GM23338 (cell line): ENCODE measurements at regions not wholly inside any gene's neighbourhood (a gene's known extent, or its start where the extent isn't known, plus 50 kb on each side); places are given as distances from the start of the nearest gene placed in this dataset.

Experiments used
- CREB1 ChIP-seq: fragments of 250-450 bp; sonication (Bioruptor Pico); IDR thresholded peaks from 2 replicates; pipeline ENCODE4 v1.5.0; 2020; ENCODE audit warnings: low read depth, mild to moderate bottlenecking, moderate library complexity
- EZH2 ChIP-seq: fragments of 200-600 bp; sonication (generic); IDR thresholded peaks from one replicate; pipeline ENCODE4 v1.8.0; 2017; ENCODE audit warnings: antibody characterized with exemption, mild to moderate bottlenecking, low read depth; ENCODE audit not compliant: unreplicated experiment
- EZH2phosphoT487 ChIP-seq: fragments of 200-600 bp; sonication (generic); IDR thresholded peaks from one replicate; pipeline ENCODE4 v1.8.1; 2018; ENCODE audit warnings: antibody characterized with exemption; ENCODE audit not compliant: unreplicated experiment
- NANOG ChIP-seq: IDR thresholded peaks from 2 replicates; pipeline ENCODE4 v1.6.1; 2016; ENCODE audit warnings: antibody characterized with exemption, borderline replicate concordance
- POLR2AphosphoS5 ChIP-seq: IDR thresholded peaks from 2 replicates; pipeline ENCODE4 v1.6.1; 2016; ENCODE audit warnings: antibody characterized with exemption, low read depth
- STAT1 ChIP-seq: IDR thresholded peaks from one replicate; pipeline ENCODE4 v1.6.1; 2016; ENCODE audit warnings: antibody characterized with exemption; ENCODE audit not compliant: unreplicated experiment
- ZNF114 ChIP-seq: fragments of 250-450 bp; sonication (Bioruptor Pico); IDR thresholded peaks from 2 replicates; pipeline ENCODE4 v1.5.0; 2020; ENCODE audit warnings: mild to moderate bottlenecking, moderate library complexity
- ZNF331 ChIP-seq: fragments of 250-450 bp; sonication (Bioruptor Pico); IDR thresholded peaks from 2 replicates; pipeline ENCODE4 v1.5.0; 2020; ENCODE audit warnings: low read depth, mild to moderate bottlenecking, moderate library complexity
- TF ChIP-seq, protein P1 (sequence below), 2 experiments: fragments of 200-600 bp in 1 of 2; sonication (generic) in 1 of 2; conservative IDR thresholded peaks; 2 replicates each; pipeline versions ENCODE4 v1.5.1 to v1.6.1; 2016 to 2017; ENCODE audit warnings: antibody characterized with exemption in 2 of 2, low read depth in 2 of 2, mild to moderate bottlenecking in 2 of 2, moderate library complexity in 1 of 2
- TF ChIP-seq, protein P2 (sequence below): IDR thresholded peaks from one replicate; pipeline ENCODE4 v1.6.1; 2018; ENCODE audit warnings: antibody characterized with exemption; ENCODE audit not compliant: unreplicated experiment

DNA sequence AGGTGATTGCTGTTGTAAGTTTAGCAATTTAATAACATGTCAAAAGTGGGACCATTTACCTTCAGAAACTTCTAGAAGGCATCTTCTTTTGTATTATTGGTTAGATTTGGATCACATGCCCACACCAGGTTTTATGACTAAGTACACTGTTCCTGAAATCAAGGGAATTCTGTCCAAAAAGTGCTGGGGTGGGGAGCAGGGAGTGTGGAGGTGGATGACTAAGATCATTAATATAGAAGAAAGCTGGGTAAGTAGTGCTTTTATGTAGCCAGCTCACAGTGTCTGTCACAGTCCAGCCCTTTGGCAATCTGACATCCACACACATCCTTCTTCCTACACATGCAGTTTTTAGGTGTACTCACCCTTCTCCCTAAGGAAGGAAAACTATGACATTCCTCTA is 120.0 kb downstream of the TMCO5A start:
- TF ChIP-seq, protein P1, sequence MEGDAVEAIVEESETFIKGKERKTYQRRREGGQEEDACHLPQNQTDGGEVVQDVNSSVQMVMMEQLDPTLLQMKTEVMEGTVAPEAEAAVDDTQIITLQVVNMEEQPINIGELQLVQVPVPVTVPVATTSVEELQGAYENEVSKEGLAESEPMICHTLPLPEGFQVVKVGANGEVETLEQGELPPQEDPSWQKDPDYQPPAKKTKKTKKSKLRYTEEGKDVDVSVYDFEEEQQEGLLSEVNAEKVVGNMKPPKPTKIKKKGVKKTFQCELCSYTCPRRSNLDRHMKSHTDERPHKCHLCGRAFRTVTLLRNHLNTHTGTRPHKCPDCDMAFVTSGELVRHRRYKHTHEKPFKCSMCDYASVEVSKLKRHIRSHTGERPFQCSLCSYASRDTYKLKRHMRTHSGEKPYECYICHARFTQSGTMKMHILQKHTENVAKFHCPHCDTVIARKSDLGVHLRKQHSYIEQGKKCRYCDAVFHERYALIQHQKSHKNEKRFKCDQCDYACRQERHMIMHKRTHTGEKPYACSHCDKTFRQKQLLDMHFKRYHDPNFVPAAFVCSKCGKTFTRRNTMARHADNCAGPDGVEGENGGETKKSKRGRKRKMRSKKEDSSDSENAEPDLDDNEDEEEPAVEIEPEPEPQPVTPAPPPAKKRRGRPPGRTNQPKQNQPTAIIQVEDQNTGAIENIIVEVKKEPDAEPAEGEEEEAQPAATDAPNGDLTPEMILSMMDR (conservative IDR thresholded peaks at IDR 0.05; ENCODE audit: low read depth in 2 of 2), result no peak
- TF ChIP-seq POLR2AphosphoS5 (no peak), ZNF331 (CRISPR knock-in tag) (no peak), EZH2 (no peak), EZH2phosphoT487 (no peak), STAT1 (no peak), CREB1 (no peak), ZNF114 (CRISPR knock-in tag) (no peak), NANOG (no peak)
- TF ChIP-seq, protein P2, sequence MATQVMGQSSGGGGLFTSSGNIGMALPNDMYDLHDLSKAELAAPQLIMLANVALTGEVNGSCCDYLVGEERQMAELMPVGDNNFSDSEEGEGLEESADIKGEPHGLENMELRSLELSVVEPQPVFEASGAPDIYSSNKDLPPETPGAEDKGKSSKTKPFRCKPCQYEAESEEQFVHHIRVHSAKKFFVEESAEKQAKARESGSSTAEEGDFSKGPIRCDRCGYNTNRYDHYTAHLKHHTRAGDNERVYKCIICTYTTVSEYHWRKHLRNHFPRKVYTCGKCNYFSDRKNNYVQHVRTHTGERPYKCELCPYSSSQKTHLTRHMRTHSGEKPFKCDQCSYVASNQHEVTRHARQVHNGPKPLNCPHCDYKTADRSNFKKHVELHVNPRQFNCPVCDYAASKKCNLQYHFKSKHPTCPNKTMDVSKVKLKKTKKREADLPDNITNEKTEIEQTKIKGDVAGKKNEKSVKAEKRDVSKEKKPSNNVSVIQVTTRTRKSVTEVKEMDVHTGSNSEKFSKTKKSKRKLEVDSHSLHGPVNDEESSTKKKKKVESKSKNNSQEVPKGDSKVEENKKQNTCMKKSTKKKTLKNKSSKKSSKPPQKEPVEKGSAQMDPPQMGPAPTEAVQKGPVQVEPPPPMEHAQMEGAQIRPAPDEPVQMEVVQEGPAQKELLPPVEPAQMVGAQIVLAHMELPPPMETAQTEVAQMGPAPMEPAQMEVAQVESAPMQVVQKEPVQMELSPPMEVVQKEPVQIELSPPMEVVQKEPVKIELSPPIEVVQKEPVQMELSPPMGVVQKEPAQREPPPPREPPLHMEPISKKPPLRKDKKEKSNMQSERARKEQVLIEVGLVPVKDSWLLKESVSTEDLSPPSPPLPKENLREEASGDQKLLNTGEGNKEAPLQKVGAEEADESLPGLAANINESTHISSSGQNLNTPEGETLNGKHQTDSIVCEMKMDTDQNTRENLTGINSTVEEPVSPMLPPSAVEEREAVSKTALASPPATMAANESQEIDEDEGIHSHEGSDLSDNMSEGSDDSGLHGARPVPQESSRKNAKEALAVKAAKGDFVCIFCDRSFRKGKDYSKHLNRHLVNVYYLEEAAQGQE, result no peak
